Muscle of leg (tissue), 3 donors: ENCODE measurements at regions not wholly inside any gene's neighbourhood (a gene's known extent, or its start where the extent isn't known, plus 50 kb on each side); places are given as distances from the start of the nearest gene placed in this dataset.

ENCODE experiments used
- DNase-seq: peaks from one replicate; pipeline ENCODE4 v3.0.0; 2013
- H3K27ac ChIP-seq: one replicate; pipeline ENCODE4 v1.5.1; 2013; ENCODE audit warnings: mild to moderate bottlenecking, low read length, control low read depth
- H3K27me3 ChIP-seq: one replicate; pipeline ENCODE4 v1.6.1; 2013; ENCODE audit warnings: low read length; ENCODE audit not compliant: control insufficient read depth, insufficient read depth
- H3K36me3 ChIP-seq: one replicate; pipeline ENCODE4 v1.6.1; 2013; ENCODE audit warnings: low read length; ENCODE audit not compliant: control insufficient read depth, insufficient read depth
- H3K4me1 ChIP-seq: one replicate; pipeline ENCODE4 v1.6.1; 2013; ENCODE audit warnings: low read length; ENCODE audit not compliant: control insufficient read depth, insufficient read depth
- H3K4me3 ChIP-seq: one replicate; pipeline ENCODE4 v1.5.1; 2013; ENCODE audit warnings: low read length, control low read depth
- H3K9me3 ChIP-seq: replicated peaks from 2 replicates; pipeline ENCODE4 v1.6.1; 2013; ENCODE audit warnings: low read depth, low read length; ENCODE audit not compliant: control insufficient read depth
- WGBS: methylation state at CpG from one replicate; pipeline ENCODE4 v1.1.5; 2013; ENCODE audit warnings: missing lambda C conversion rate; ENCODE audit not compliant: insufficient coverage; 5-methylcytosine and 5-hydroxymethylcytosine counted together

DNA sequence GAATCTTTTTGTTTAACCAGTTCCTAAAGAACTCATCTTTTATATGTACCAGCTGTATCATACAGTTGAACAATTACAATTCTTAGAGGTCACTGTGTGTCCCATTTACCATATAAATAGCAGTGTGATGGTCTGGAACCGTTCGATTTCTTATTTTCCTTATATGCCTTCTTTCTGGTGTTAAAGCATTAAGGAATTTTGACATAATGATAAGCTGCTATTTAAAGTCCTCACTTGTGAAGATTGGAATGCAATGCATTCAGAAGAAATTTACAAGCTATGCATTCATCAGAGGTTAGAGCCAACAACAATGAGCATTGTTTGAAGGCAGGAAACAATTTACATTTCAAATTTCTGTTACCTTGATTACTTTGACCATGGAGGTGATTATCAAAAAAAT is 80.0 kb upstream of the PRICKLE1 start:
- Histone ChIP-seq H3K27ac (no peak overlapping the region), H3K4me3 (no peak overlapping the region), H3K9me3 (no peaks in the 10 kb centered on the region), H3K27me3 (no peaks in the 10 kb centered on the region), H3K36me3 (no peaks in the 10 kb centered on the region), H3K4me1 (no peaks in the 10 kb centered on the region)
- no peak for DNase-seq
- WGBS = no CpG with 5 or more reads among the region's 2 CpGs

DNA sequence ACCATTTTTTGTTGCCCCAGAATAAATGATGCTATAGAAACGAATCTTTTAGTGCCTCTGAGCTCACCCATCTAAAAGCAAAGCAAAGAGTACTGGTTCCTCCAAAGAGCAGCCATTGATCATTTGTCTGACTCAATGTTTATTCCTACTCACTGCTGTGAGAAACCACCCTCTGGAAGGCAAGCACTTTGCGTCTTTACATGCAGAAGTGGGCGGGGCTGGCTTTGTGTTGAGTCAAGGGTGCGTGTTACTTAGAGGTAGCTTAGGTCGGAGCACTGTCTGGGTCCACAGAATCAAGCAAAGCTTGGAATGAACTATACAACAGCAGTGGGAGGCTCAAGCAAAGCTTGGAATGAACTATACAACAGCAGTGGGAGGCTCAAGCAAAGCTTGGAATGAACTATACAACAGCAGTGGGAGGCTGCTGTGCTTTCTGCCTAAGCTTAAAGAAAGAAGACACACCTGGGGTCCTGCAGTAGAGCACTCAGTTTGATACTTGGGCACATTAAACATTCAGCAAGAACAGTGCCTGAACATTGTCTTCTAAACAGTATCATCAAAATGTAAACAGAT is 77.2 kb upstream of the PRICKLE1 start:
- H3K36me3 ChIP-seq = no peaks in the 10 kb centered on the region
- no peak for DNase-seq
- no peaks in the 10 kb centered on the region for H3K4me1 ChIP-seq
- 83% methylated on average over 5 of the region's 5 CpGs for WGBS
- no peak overlapping the region for H3K27ac ChIP-seq
- H3K4me3 ChIP-seq = no peak overlapping the region
- no peaks in the 10 kb centered on the region for H3K27me3 ChIP-seq
- H3K9me3 ChIP-seq = no peaks in the 10 kb centered on the region

- no peak for DNase-seq
- no peak overlapping the region for H3K4me3 ChIP-seq
- H3K36me3 ChIP-seq = no peaks in the 10 kb centered on the region
- no CpG with 5 or more reads among the region's 3 CpGs for WGBS
- no peak overlapping the region for H3K27ac ChIP-seq
- H3K4me1 ChIP-seq = peaks cover 6% of the 10 kb centered on the region
- peaks cover 2% of the 10 kb centered on the region for H3K9me3 ChIP-seq
- no peaks in the 10 kb centered on the region for H3K27me3 ChIP-seq
Measured at GRCh38 chr12:42663621-42664020, 74.1 kb upstream of the PRICKLE1 start.

GRCh38 chr12:42660968-42661937 is 71.7 kb upstream of the PRICKLE1 start:
- peaks cover 2% of the 10 kb centered on the region for H3K9me3 ChIP-seq
- no CpG with 5 or more reads among the region's 3 CpGs for WGBS
- no peaks in the 10 kb centered on the region for H3K36me3 ChIP-seq
- peak overlapping the region; percentile 67 for H3K27ac ChIP-seq
- peaks cover 6% of the 10 kb centered on the region for H3K4me1 ChIP-seq
- H3K27me3 ChIP-seq = no peaks in the 10 kb centered on the region
- no peak overlapping the region for H3K4me3 ChIP-seq
- DNase-seq = no peak

- Histone ChIP-seq H3K4me1 (peaks cover 6% of the 10 kb centered on the region), H3K27me3 (no peaks in the 10 kb centered on the region), H3K9me3 (peaks cover 2% of the 10 kb centered on the region), H3K4me3 (no peak overlapping the region), H3K27ac (no peak overlapping the region), H3K36me3 (no peaks in the 10 kb centered on the region)
- peak; percentile 83 for DNase-seq
- no CpG with 5 or more reads among the region's 1 CpG for WGBS
Measured at GRCh38 chr12:42660117-42660516, 70.6 kb upstream of the PRICKLE1 start.

DNA sequence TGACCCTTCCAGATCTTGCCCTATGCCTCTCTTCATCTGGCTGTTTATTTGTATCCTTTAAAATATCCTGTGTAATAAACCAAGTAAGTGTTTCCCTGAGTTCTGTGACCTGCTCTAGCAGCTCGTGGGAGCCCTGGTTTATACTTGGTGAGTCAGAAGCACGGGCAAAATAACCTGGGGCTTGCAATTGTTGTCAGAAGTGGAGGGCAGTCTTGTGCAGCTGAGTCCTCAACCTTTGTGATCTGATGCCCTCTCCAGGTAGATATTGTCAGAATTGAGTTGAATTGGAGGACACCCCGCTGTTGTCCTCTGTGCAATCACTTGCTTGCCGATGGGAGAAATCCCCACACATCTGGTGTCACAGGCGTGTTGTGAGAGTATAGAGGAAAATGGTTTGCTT is 62.5 kb upstream of the PRICKLE1 start:
- Histone ChIP-seq H3K4me3 (no peak overlapping the region), H3K9me3 (no peaks in the 10 kb centered on the region), H3K27ac (no peak overlapping the region), H3K27me3 (no peaks in the 10 kb centered on the region), H3K4me1 (no peaks in the 10 kb centered on the region), H3K36me3 (no peaks in the 10 kb centered on the region)
- no peak for DNase-seq
- 39% methylated on average over 2 of the region's 5 CpGs for WGBS

- no CpG with 5 or more reads among the region's 3 CpGs for WGBS
- H3K27me3 ChIP-seq = no peaks in the 10 kb centered on the region
Measured at GRCh38 chr12:42648061-42648460, 58.5 kb upstream of the PRICKLE1 start.

DNA sequence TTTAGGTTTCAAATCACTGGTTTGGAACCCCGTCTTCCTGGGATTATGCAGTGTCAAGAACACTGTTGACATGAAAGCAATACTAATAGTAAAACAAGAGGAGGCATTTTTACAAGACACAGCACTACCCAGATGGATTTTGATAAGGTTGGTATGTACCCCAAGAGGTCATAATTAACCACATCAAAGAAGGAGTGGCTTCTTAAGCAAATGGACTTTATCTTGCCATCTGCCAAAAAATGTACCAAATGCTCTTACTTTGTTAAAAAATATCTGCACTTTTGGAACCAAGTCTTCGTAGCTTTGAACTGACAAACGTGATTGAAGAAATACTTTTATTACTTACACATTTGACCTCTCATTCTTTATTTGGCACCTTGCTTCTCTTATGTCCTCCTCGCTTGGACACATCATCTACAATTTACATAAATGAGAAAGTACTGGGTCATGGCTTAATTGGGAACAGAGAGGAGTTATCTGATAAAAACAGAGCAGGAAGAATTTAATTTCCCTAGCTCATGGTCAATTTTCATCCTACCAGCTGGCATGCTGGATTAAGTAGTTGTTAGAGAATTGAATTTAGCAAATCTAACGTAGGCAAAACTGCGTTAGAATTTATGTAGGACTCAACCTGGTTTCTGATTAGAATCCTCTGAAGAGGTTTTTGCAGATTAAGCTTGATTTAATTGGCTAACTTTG is 54.5 kb upstream of the PRICKLE1 start:
- WGBS = no CpG with 5 or more reads among the region's 6 CpGs
- Histone ChIP-seq H3K9me3 (no peaks in the 10 kb centered on the region), H3K36me3 (no peaks in the 10 kb centered on the region), H3K27ac (no peak overlapping the region), H3K4me3 (no peak overlapping the region), H3K27me3 (no peaks in the 10 kb centered on the region), H3K4me1 (no peaks in the 10 kb centered on the region)
- DNase-seq = no peak

More at GRCh38 chr12:42648061-42648460, 58.5 kb upstream of the PRICKLE1 start:
- no peak for DNase-seq
- H3K4me3 ChIP-seq = no peak overlapping the region
- H3K27ac ChIP-seq = no peak overlapping the region
- no peaks in the 10 kb centered on the region for H3K4me1 ChIP-seq
- no peaks in the 10 kb centered on the region for H3K36me3 ChIP-seq
- no peaks in the 10 kb centered on the region for H3K9me3 ChIP-seq

DNA sequence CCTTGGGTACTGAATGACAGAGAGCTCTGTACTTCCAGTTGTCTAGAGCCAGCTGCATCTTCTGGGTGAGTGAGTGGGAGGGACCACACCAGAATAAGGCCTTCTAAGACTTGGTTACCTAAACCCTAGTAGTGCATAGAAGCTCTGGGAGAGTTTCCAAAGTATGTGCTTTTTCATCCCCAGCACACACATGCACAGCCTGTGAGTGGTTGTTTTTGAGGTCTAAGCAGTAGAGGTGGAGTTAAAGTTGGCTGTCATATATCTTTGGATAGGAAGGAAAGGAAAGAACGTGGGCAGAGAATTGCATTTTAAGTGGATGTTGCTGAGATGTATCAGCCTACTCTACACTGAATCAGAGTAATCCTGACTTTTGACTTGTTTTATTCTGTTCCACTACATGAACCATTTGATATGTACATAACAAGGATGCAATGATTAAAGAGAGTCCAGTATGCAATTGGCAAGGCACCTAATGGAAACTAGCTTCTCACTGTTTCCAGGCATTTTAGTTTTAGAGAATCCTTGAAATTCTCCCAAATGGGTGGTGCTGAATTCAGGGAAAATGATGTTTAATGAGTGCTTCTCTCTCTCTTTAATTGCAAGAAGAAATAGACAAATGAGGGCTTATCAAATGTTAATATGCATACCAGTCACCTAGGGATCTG is 51.8 kb upstream of the PRICKLE1 start:
- peak; percentile 58 for DNase-seq
- no peak overlapping the region for H3K4me3 ChIP-seq
- no CpG with 5 or more reads among the region's 1 CpG for WGBS
- no peaks in the 10 kb centered on the region for H3K9me3 ChIP-seq
- H3K36me3 ChIP-seq = no peaks in the 10 kb centered on the region
- H3K27me3 ChIP-seq = no peaks in the 10 kb centered on the region
- no peak overlapping the region for H3K27ac ChIP-seq
- no peaks in the 10 kb centered on the region for H3K4me1 ChIP-seq

DNA sequence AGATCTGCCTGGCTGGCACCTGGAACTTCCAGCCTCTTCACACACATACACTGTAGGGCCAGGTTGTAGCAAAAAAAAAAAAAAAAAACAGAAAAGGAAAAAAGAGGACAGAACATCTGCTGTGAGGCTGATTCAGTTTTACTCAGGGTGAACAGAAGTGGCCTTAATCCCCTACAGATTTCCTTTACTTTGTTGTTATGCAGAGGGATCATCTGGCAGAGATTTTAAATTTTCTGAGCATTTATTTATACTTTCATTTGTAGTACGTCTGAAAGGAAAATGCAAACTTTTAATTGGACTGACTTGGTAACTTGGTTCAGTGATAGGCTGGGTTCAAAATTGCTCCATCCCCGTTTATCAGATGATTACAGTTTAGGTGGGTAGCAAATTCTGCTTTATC is 50.8 kb upstream of the PRICKLE1 start:
- Histone ChIP-seq H3K4me1 (no peaks in the 10 kb centered on the region), H3K9me3 (no peaks in the 10 kb centered on the region), H3K27me3 (no peaks in the 10 kb centered on the region), H3K36me3 (no peaks in the 10 kb centered on the region), H3K27ac (no peak overlapping the region), H3K4me3 (no peak overlapping the region)
- no peak for DNase-seq
- no CpG with 5 or more reads among the region's 2 CpGs for WGBS
